Esophagus muscularis mucosa (tissue), 4 donors: ENCODE measurements at regions not wholly inside any gene's neighbourhood (a gene's known extent, or its start where the extent isn't known, plus 50 kb on each side); places are given as distances from the start of the nearest gene placed in this dataset.

Source experiments
- DNase-seq: peaks from one replicate; pipeline ENCODE4 v3.0.0-alpha.2; 2017; ENCODE audit errors: extremely low spot score
- H3K27ac ChIP-seq, 4 donors: fragments of 200-600 bp; sonication (generic); replicated peaks in 1 of 4; 1 replicate in 3 of 4; 2 replicates in 1 of 4; pipeline ENCODE4 v1.5.1; 2016 to 2019; ENCODE audit warnings: mild to moderate bottlenecking in 1 of 4
- H3K27me3 ChIP-seq, 4 donors: fragments of 200-600 bp; sonication (generic); one replicate each; pipeline versions ENCODE4 v1.5.1 to v1.6.0; 2016 to 2019
- H3K36me3 ChIP-seq, 4 donors: fragments of 200-600 bp; sonication (generic); one replicate each; pipeline ENCODE4 v1.5.1; 2016 to 2019
- H3K4me1 ChIP-seq, 4 donors: fragments of 200-600 bp; sonication (generic); one replicate each; pipeline ENCODE4 v1.5.1; 2016 to 2019
- H3K4me3 ChIP-seq, 4 donors: fragments of 200-600 bp; sonication (generic); 1 replicate in 2 of 4; 2 replicates in 2 of 4; pipeline ENCODE4 v1.5.1; 2016 to 2019; ENCODE audit warnings: mild to moderate bottlenecking in 4 of 4, moderate library complexity in 1 of 4
- H3K9me3 ChIP-seq, 4 donors: fragments of 200-600 bp; sonication (generic); 1 replicate in 3 of 4; 2 replicates in 1 of 4; pipeline ENCODE4 v1.5.1; 2016 to 2019
- CTCF ChIP-seq, 3 experiments: fragments of 200-600 bp in 2 of 3; fragments of 450-650 bp in 1 of 3; sonication (generic) in 2 of 3; IDR thresholded peaks; one replicate each; pipeline ENCODE4 v1.5.1; 2017 to 2019; ENCODE audit warnings: antibody characterized with exemption in 3 of 3, mild to moderate bottlenecking in 2 of 3, moderate library complexity in 1 of 3
- EP300 ChIP-seq: sonication (generic); formaldehyde crosslinking; IDR thresholded peaks from one replicate; pipeline ENCODE4 v1.6.1; 2017; ENCODE audit warnings: antibody characterized with exemption
- POLR2A ChIP-seq: fragments of 450-650 bp; IDR thresholded peaks from one replicate; pipeline ENCODE4 v1.6.1; 2017; ENCODE audit warnings: antibody characterized with exemption, moderate library complexity, mild to moderate bottlenecking, low read depth
- POLR2AphosphoS5 ChIP-seq, 2 donors: sonication (generic); formaldehyde crosslinking; IDR thresholded peaks; one replicate each; pipeline ENCODE4 v1.6.1; 2017; ENCODE audit warnings: antibody characterized with exemption in 2 of 2
- WGBS: methylation state at CpG from one replicate; pipeline ENCODE4 v1.1.5; 2018; 5-methylcytosine and 5-hydroxymethylcytosine counted together
- intact Hi-C: fragments of 100-400 bp; cut with DNase I; formaldehyde crosslinking; loops from one replicate; pipeline ENCODE4 v1.15.1; 2023

GRCh38 chr4:110982486-110982885 lies 359.6 kb upstream of the PITX2 start:
- Histone ChIP-seq H3K27me3 (no peaks in the 10 kb centered on the region), H3K27ac (no peak overlapping the region), H3K4me3 (no peak overlapping the region), H3K36me3 (no peaks in the 10 kb centered on the region), H3K4me1 (no peaks in the 10 kb centered on the region), H3K9me3 (no peaks in the 10 kb centered on the region)
- DNase-seq = no peak
- TF ChIP-seq CTCF (IDR thresholded peaks at IDR 0.05) (no peak), POLR2A (no peak), EP300 (no peak), POLR2AphosphoS5 (IDR thresholded peaks at IDR 0.05) (no peak)
- WGBS = 88% methylated on average over 1 of the region's 1 CpG
- intact Hi-C loops = no loop called here

- no peak for DNase-seq
- Histone ChIP-seq H3K9me3 (no peaks in the 10 kb centered on the region), H3K36me3 (no peaks in the 10 kb centered on the region), H3K4me3 (no peak overlapping the region), H3K4me1 (no peaks in the 10 kb centered on the region), H3K27ac (no peak overlapping the region), H3K27me3 (no peaks in the 10 kb centered on the region)
- WGBS = 45% methylated on average over 4 of the region's 4 CpGs
- TF ChIP-seq POLR2AphosphoS5 (IDR thresholded peaks at IDR 0.05) (no peak), POLR2A (no peak), CTCF (IDR thresholded peaks at IDR 0.05) (no peak), EP300 (no peak)
- intact Hi-C loops = no loop called here
Observed at GRCh38 chr4:110988722-110989121, 365.8 kb upstream of the PITX2 start.

GRCh38 chr4:110989125-110989524 lies 366.2 kb upstream of the PITX2 start:
- Histone ChIP-seq H3K27me3 (no peaks in the 10 kb centered on the region), H3K27ac (no peak overlapping the region), H3K36me3 (no peaks in the 10 kb centered on the region), H3K4me1 (no peaks in the 10 kb centered on the region), H3K4me3 (no peak overlapping the region), H3K9me3 (no peaks in the 10 kb centered on the region)
- DNase-seq = no peak
- intact Hi-C loops = no loop called here
- no peak for TF ChIP-seq CTCF (IDR thresholded peaks at IDR 0.05)
- TF ChIP-seq POLR2AphosphoS5 (IDR thresholded peaks at IDR 0.05) = no peak
- TF ChIP-seq EP300 = no peak
- TF ChIP-seq POLR2A = no peak
- 81% methylated on average over 1 of the region's 1 CpG for WGBS

- intact Hi-C loops = no loop called here
- Histone ChIP-seq H3K27ac (no peak overlapping the region), H3K36me3 (no peaks in the 10 kb centered on the region), H3K4me1 (no peaks in the 10 kb centered on the region), H3K4me3 (no peak overlapping the region), H3K27me3 (no peaks in the 10 kb centered on the region), H3K9me3 (no peaks in the 10 kb centered on the region)
- no peak for DNase-seq
- TF ChIP-seq EP300 (no peak), POLR2AphosphoS5 (IDR thresholded peaks at IDR 0.05) (no peak), CTCF (IDR thresholded peaks at IDR 0.05) (no peak), POLR2A (no peak)
- WGBS = 52% methylated on average over 2 of the region's 2 CpGs
Observed at GRCh38 chr4:110994781-110995180, 371.9 kb upstream of the PITX2 start.

GRCh38 chr4:110998320-110998719 lies 375.4 kb upstream of the PITX2 start:
- H3K4me3 ChIP-seq = no peak overlapping the region

More at GRCh38 chr4:110998320-110998719, 375.4 kb upstream of the PITX2 start:
- no peak overlapping the region for H3K27ac ChIP-seq
- H3K27me3 ChIP-seq = no peaks in the 10 kb centered on the region
- no peak for DNase-seq
- whole genome bisulfite sequencing = 74% methylated on average over 1 of the region's 1 CpG
- TF ChIP-seq POLR2A (no peak), EP300 (no peak), CTCF (IDR thresholded peaks at IDR 0.05) (no peak), POLR2AphosphoS5 (IDR thresholded peaks at IDR 0.05) (no peak)
- no peaks in the 10 kb centered on the region for H3K9me3 ChIP-seq
- H3K36me3 ChIP-seq = no peaks in the 10 kb centered on the region
- intact Hi-C loops = no loop called here
- no peaks in the 10 kb centered on the region for H3K4me1 ChIP-seq
